Fibroblast of skin of abdomen (primary cell): ENCODE measurements at regions not wholly inside any gene's neighbourhood (a gene's known extent, or its start where the extent isn't known, plus 50 kb on each side); places are given as distances from the start of the nearest gene placed in this dataset.
A peak's percentile ranks its signal among the peaks of the same experiment; 100 is the strongest.

Experiments
- DNase-seq: peaks from one replicate; pipeline ENCODE4 v3.0.0-alpha.2; 2013

DNA sequence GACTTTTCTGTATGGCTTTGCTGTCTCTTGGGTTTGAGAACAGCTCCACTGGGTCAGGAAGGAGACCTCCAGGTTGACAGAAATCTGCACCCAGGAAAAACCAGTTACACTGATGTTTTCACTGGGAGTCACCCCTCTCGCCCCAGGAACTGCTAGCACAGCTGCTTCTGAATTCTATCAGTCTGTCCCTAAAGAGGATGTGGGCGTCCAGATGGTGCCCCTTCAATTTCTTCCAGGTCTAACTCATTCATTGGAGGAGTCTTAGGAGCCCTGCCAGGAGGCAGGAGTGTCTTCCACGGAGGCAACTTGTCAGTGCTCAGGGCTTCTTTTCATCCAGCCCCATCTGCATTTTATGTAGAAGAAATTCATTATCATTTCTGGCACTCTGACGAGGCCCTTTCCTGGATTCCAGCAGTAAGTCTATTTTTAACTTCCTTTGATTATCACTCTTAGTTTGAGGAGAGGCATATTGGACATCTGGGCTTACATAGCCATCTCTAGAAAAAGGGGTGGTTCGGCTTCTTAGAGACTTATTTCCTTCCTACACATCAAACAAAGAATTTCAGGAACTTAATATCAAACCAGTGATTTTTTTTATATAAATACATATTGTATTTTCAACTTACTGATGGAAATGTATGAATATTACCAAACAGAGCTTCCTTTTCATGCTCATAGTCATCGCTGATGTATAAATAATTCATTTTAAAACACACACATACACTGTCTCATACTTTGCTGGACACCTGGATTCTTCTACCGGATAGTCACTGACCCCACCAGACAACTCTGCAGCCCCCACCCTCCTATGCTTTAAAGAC, 148.8 kb downstream of the IRX2 start:
- peak; percentile 4 for DNase-seq

DNA sequence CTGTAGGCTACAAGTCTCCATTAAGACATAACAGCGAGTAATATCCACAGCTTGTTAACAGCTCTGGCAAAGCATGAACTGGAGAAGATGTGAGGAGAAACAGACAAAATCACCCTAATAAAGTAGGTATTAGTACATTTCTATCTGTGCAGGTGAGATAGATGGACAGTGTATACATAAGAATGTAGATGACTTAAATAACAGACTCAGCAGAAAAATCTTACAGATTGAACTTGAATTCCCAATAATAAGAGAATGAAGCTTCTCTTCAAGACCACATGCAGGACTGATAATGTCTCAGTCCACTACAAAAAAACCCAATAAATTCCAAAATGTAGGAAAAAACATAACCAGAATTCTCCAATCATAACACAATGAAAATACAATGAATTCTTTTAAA, 153.0 kb downstream of the IRX2 start:
- no peak for DNase-seq

- no peak for DNase-seq
Measured at GRCh38 chr5:2594701-2595100, 156.8 kb downstream of the IRX2 start.

DNA sequence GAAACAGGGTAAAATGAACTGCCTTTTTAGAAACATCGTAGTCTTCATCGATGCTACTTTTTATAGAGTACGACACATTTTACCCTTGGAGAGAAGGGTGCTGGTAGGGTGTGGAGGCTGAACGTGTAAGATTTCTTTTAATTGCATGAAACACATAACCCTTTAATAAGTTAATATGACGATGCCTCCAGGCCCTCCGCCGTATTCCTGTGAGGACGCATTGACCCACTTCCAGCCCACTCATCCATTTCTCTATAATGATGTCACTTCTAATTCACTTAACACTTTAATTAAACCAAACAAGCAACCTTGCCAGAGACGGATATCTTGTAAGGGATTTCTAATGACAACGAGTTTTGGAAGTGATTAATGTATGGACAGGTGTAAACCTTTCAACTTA, 158.7 kb downstream of the IRX2 start:
- no peak for DNase-seq

- DNase-seq = no peak
Measured at GRCh38 chr5:2591777-2592453, 159.6 kb downstream of the IRX2 start.

GRCh38 chr5:2588850-2589501, 162.5 kb downstream of the IRX2 start:
- no peak for DNase-seq

- DNase-seq = no peak
Measured at GRCh38 chr5:2587189-2588031, 164.1 kb downstream of the IRX2 start.

- no peak for DNase-seq
Measured at GRCh38 chr5:2586016-2586715, 165.3 kb downstream of the IRX2 start.

- DNase-seq = no peak
Measured at GRCh38 chr5:2584579-2585269, 166.8 kb downstream of the IRX2 start.

DNA sequence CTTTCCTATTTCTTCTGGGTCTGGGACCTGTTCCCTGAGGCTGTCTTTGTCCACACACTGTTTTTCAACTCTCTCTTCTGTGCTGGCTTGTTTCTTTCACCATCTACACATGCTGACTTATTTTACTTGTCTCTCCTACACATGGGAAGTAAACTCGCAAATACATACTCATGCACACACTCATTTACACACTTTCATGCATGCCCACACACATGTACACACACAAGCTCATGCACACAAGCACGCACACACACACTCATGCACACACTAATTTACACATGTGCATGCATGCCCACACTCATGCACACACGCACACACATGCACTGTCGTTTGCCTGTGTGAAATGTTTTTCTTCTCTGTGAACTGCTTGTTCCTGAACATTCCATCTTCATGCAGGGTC, 169.0 kb downstream of the IRX2 start:
- DNase-seq = no peak

DNA sequence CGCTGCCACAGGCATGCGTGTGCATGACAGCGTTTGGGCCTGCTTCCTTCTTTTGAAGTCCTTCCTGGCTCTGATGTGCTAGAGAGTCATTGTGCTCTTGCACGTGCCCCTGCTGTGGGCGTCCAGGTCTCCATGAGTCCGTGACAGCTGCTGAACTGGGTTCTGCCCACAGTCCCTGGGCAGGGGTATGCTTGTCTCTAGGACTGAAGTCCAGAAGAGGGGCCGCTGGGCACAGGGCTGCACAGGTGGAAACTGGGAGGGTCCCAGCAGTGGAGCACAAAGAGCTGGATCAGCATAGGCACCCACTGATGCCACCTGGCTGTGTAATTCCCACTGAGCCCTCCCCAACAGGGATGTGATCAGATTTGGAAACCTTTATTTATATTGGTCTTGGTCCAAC, 169.4 kb downstream of the IRX2 start:
- DNase-seq = no peak

DNA sequence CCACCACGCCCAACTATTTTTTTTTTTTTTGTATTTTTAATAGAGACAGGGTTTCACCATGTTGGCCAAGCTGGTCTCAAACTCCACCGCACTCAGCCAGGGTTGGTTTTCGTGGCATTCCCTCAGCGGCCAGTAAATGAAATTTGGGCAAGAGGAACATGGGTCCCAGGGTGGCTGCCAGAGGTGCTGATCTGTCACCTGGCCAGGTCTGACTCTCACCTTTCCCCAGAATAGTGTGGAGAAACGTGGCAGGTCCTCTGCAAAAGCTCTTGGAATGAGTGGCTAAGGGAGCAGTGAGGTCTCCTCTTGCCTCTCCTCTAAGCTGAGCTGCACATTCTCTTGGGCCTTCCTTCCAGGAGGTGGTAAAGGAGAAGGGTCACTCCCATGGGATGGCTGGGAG, 170.1 kb downstream of the IRX2 start:
- DNase-seq = no peak

DNA sequence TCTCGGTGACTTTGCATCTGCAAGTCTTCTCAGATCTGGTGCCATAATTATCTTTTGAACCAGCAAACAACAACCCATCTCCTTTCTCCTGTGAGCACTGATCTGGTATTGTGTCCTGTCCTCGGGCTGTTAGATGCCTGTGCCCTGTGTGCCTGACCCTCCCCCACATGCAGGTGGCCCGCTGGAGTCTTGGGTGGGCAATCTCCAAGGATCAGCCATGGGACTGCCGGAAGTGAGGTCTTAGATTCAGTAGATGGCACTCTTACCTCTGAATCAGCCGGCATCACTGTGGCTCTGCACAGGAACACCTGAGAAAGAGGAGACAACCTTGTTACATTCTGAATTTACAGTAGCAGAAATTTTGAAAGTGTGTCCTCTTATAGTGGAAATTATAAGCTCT, 172.4 kb downstream of the IRX2 start:
- DNase-seq = no peak

DNA sequence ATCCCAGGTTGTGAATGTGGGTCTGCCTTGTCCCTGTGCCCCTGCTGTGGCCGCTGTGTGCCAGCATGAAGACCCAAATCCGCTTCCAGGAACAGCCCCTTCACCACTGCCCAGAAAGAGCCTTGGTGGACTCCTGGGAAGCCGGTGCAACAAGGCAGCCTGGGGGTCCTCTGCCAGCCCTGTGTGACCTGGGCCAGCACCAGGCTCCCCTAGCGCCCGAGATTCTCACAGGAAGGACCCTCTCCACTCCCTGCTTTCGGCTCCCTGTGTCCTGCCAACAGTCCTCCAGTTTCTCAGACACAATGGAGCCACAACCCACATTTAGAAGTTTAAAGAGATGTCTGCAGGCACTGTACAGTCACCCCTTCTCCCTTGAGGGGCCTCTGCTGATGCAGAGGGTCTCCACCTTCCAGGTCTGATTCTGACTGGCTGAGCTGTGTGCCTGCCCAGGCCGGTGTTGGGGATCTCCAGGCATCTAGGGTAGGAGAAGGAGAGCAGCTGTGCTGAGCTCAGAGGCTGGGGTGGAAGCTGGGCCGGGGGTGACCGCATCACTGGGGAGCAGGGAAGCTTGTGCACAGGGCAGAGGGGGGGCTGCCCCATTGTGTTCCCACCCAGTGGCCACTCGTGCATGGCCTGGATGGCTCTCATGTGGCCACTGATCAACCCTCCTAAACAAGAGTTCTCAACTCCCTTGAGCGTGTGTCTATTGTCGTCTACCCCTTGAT, 174.0 kb downstream of the IRX2 start:
- no peak for DNase-seq

- no peak for DNase-seq
Measured at GRCh38 chr5:2576823-2577222, 174.7 kb downstream of the IRX2 start.

- peak; percentile 54 for DNase-seq
Measured at GRCh38 chr5:2575871-2576270, 175.6 kb downstream of the IRX2 start.

DNA sequence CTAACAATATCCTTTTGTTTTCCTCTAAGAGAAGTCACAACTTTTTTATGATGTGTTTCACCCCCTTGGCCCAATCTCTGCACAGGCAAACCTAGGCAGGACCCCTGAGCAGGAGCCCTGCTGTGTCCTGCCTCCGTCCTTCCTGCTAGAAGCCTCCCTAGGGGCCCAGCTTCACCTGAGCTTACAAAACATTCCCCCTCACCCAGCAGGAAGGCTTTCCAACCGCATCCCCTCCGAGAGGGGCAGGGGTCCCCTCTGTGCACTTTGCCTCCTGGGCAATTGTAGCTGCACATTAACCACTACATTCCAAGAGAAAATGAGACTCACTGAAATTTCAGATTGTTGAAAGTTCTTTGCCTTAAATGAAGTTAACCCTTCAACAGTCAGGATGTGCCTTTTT, 176.2 kb downstream of the IRX2 start:
- DNase-seq = no peak

DNA sequence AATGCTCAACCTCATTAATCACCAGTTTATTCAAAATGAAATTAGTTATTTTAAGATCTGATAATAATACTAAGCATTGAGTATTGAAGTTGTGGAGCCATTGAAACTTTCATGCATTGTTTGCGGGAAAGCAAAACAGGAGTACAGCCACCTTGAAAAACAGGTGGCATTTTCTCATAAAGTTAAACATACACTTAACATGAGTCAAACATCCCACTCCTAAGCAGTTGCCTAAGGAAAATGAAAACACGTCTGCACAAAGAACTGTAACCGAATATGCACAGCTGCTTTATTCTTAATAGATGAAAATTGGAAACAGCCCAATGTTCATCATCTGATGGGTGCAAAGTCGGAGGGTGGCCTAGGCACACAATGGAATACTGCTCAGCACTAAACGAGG, 177.3 kb downstream of the IRX2 start:
- no peak for DNase-seq

- DNase-seq = no peak
Measured at GRCh38 chr5:2570586-2570985, 180.9 kb downstream of the IRX2 start.

- no peak for DNase-seq
Measured at GRCh38 chr5:2569774-2570542, 181.5 kb downstream of the IRX2 start.
